Natural killer cell (primary cell): ENCODE measurements at regions not wholly inside any gene's neighbourhood (a gene's known extent, or its start where the extent isn't known, plus 50 kb on each side); places are given as distances from the start of the nearest gene placed in this dataset.

Experiments
- ATAC-seq, 3 donors: fragments of 150-1000 bp in 2 of 3; fragments of 200-7000 bp in 1 of 3; cut with Tn5 transposase; 1 replicate in 1 of 3; 2 replicates in 2 of 3; pipeline ENCODE4 v1.10.0; 2021; ENCODE audit warnings: mild to moderate bottlenecking in 2 of 3, moderate library complexity in 2 of 3
- DNase-seq, 2 donors: peaks; one replicate each; pipeline versions ENCODE4 v3.0.0 to v3.0.0-alpha.2; 2013 to 2021; ENCODE audit warnings: mixed read lengths in 1 of 2
- H3K27ac ChIP-seq: one replicate; pipeline ENCODE4 v1.5.1; 2013; ENCODE audit warnings: mild to moderate bottlenecking, low read length
- H3K27me3 ChIP-seq: one replicate; pipeline ENCODE4 v1.6.1; 2013; ENCODE audit warnings: low read length; ENCODE audit not compliant: control insufficient read depth, insufficient read depth
- H3K36me3 ChIP-seq: one replicate; pipeline ENCODE4 v1.6.1; 2013; ENCODE audit warnings: low read length; ENCODE audit not compliant: control insufficient read depth, insufficient read depth
- H3K4me1 ChIP-seq: one replicate; pipeline ENCODE4 v1.6.1; 2013; ENCODE audit warnings: low read length; ENCODE audit not compliant: control insufficient read depth, insufficient read depth
- H3K4me3 ChIP-seq: one replicate; pipeline ENCODE4 v1.5.1; 2013; ENCODE audit warnings: low read length
- H3K9me3 ChIP-seq: one replicate; pipeline ENCODE4 v1.6.1; 2013; ENCODE audit warnings: low read length; ENCODE audit not compliant: control insufficient read depth, insufficient read depth
- H3K27ac Mint-ChIP-seq, 2 donors: one replicate each; pipeline ENCODE4 v1.8.0; 2022; ENCODE audit warnings: mild to moderate bottlenecking in 2 of 2, mixed read lengths in 2 of 2, moderate library complexity in 1 of 2
- H3K27me3 Mint-ChIP-seq, 2 donors: one replicate each; pipeline ENCODE4 v1.8.0; 2022; ENCODE audit warnings: low read depth in 2 of 2, mixed read lengths in 2 of 2
- H3K36me3 Mint-ChIP-seq: one replicate; pipeline ENCODE4 v1.8.0; 2022; ENCODE audit warnings: mixed read lengths
- H3K4me1 Mint-ChIP-seq, 2 donors: one replicate each; pipeline ENCODE4 v1.8.0; 2022; ENCODE audit warnings: mixed read lengths in 2 of 2
- H3K4me3 Mint-ChIP-seq: one replicate; pipeline ENCODE4 v1.8.0; 2022; ENCODE audit warnings: mild to moderate bottlenecking, moderate library complexity, mixed read lengths
- H3K9me3 Mint-ChIP-seq, 2 donors: one replicate each; pipeline ENCODE4 v1.8.0; 2022; ENCODE audit warnings: mixed read lengths in 2 of 2
- WGBS: methylation state at CpG from one replicate; pipeline ENCODE4 v1.1.7; 2013; ENCODE audit warnings: missing lambda C conversion rate; ENCODE audit not compliant: insufficient coverage; 5-methylcytosine and 5-hydroxymethylcytosine counted together
- intact Hi-C: fragments of 100-400 bp; cut with micrococcal nuclease; formaldehyde crosslinking; loops from one replicate; pipeline ENCODE4 v1.14.2; 2022
- TF ChIP-seq, protein P1 (sequence below): fragments of 200-600 bp; IDR thresholded peaks from one replicate; pipeline ENCODE4 v1.8.0; 2022; ENCODE audit warnings: antibody characterized with exemption

DNA sequence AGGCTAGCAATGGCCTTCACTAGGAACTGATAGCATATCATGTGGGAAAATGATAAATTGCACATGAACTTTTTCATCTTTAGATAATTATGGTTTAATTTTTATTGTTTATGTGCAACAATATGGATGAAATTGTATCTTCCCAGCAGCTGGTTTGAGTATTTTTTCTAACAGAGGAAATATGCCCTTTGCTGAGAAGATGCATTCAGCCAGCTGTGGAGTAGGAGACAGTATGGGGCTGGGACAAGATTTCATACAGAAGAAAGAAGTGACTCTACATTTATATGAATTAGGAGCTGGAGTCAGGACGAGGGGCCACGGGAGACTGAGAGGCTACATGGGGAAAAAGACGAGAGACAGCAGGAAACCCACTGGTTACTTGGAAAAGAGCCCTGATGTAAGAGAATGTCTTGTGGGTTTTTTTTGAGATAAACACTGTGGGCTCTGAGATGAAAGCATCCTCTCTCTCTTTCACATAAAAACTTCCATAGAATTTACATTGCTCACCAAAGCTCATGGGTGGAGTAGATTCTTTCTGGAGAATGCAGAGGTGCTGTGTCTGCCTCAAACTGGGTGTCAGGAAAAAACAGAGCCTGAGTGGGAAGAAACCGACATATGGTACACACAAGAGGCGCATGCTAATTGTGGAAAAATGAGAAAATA is 115.2 kb upstream of the PDZRN3 start:
- DNase-seq: no peak
- WGBS: 77% methylated on average over 5 of the region's 5 CpGs
- Mint-ChIP-seq H3K27me3 (no peaks in the 10 kb centered on the region), H3K4me1 (no peaks in the 10 kb centered on the region), H3K9me3 (peaks cover 9 to 11% of the 10 kb centered on the region in 2 donors), H3K27ac (no peak overlapping the region), H3K36me3 (no peaks in the 10 kb centered on the region), H3K4me3 (no peak overlapping the region)
- no peaks in the 10 kb centered on the region for H3K4me1 ChIP-seq
- no peak for ATAC-seq
- TF ChIP-seq, protein P1, sequence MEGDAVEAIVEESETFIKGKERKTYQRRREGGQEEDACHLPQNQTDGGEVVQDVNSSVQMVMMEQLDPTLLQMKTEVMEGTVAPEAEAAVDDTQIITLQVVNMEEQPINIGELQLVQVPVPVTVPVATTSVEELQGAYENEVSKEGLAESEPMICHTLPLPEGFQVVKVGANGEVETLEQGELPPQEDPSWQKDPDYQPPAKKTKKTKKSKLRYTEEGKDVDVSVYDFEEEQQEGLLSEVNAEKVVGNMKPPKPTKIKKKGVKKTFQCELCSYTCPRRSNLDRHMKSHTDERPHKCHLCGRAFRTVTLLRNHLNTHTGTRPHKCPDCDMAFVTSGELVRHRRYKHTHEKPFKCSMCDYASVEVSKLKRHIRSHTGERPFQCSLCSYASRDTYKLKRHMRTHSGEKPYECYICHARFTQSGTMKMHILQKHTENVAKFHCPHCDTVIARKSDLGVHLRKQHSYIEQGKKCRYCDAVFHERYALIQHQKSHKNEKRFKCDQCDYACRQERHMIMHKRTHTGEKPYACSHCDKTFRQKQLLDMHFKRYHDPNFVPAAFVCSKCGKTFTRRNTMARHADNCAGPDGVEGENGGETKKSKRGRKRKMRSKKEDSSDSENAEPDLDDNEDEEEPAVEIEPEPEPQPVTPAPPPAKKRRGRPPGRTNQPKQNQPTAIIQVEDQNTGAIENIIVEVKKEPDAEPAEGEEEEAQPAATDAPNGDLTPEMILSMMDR: no peak
- no peaks in the 10 kb centered on the region for H3K36me3 ChIP-seq
- no peak overlapping the region for H3K4me3 ChIP-seq
- no peaks in the 10 kb centered on the region for H3K27me3 ChIP-seq
- H3K9me3 ChIP-seq: peaks cover 3% of the 10 kb centered on the region
- no peak overlapping the region for H3K27ac ChIP-seq
- intact Hi-C loops: no loop called here

DNA sequence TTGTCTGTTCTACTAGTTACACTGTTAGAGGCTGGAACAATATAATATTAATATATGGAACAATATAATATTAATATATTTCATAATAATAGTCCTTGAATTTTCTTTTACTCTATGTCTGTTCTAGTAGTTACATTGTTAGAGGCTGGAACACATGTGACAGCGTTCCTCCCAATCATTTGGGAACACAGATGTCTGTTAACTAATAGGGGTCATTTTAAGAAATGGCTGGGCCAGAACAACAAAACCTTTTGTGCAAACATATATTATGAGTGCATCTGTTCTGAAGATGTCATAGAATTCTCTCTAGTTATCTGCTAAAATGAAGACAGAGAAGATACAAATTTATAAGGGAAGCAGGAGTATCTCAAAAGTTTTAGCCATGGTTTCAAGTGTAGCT is 114.0 kb upstream of the PDZRN3 start:
- 75% methylated on average over 1 of the region's 1 CpG for whole genome bisulfite sequencing
- intact Hi-C loops: no loop called here

GRCh38 chr3:73734211-73735089 is 109.7 kb upstream of the PDZRN3 start:
- 28% methylated on average over 2 of the region's 3 CpGs for WGBS
- TF ChIP-seq, protein P1: no peak
- H3K4me1 Mint-ChIP-seq: no peaks in the 10 kb centered on the region
- peaks cover 9 to 15% of the 10 kb centered on the region in 2 donors for H3K9me3 Mint-ChIP-seq
- no peaks in the 10 kb centered on the region for H3K27me3 Mint-ChIP-seq
- H3K4me3 Mint-ChIP-seq: no peak overlapping the region
- DNase-seq: no peak
- no peak overlapping the region for H3K27ac Mint-ChIP-seq
- Histone ChIP-seq H3K36me3 (no peaks in the 10 kb centered on the region), H3K4me1 (no peaks in the 10 kb centered on the region), H3K9me3 (peaks cover 3% of the 10 kb centered on the region), H3K27me3 (no peaks in the 10 kb centered on the region), H3K27ac (no peak overlapping the region), H3K4me3 (no peak overlapping the region)
- intact Hi-C loops: no loop called here
- no peaks in the 10 kb centered on the region for H3K36me3 Mint-ChIP-seq
- no peak for ATAC-seq

More for the DNA sequence above, 114.0 kb upstream of the PDZRN3 start:
- no peak for DNase-seq
- Mint-ChIP-seq H3K27me3 (no peaks in the 10 kb centered on the region), H3K9me3 (peaks cover 9 to 11% of the 10 kb centered on the region in 2 donors), H3K4me3 (no peak overlapping the region), H3K27ac (no peak overlapping the region), H3K36me3 (no peaks in the 10 kb centered on the region), H3K4me1 (no peaks in the 10 kb centered on the region)
- Histone ChIP-seq H3K4me3 (no peak overlapping the region), H3K9me3 (peaks cover 3% of the 10 kb centered on the region), H3K27me3 (no peaks in the 10 kb centered on the region), H3K4me1 (no peaks in the 10 kb centered on the region), H3K36me3 (no peaks in the 10 kb centered on the region), H3K27ac (no peak overlapping the region)
- TF ChIP-seq, protein P1: no peak
- no peak for ATAC-seq
